Stimulated activated naive CD8-positive, alpha-beta T cell treated with anti-CD3 and anti-CD28 coated beads, Interleukin-15, amount 100 ng/mL, for 72 hours (primary cell): ENCODE measurements at regions not wholly inside any gene's neighbourhood (a gene's known extent, or its start where the extent isn't known, plus 50 kb on each side); places are given as distances from the start of the nearest gene placed in this dataset.
"Not testable (repeated sequence)": the region's sequence is repeated elsewhere in the genome, so short reads cannot be mapped to it uniquely, and the experiment has no call there.

Experiments used
- ATAC-seq: fragments of 150-1000 bp; cut with Tn5 transposase; 2 replicates; pipeline ENCODE4 v1.10.0; 2021; ENCODE audit warnings: mild to moderate bottlenecking, moderate library complexity
- DNase-seq, 2 donors: peaks; one replicate each; pipeline ENCODE4 v3.0.0; 2021 to 2022
- H3K27ac Mint-ChIP-seq, 2 donors: one replicate each; pipeline ENCODE4 v1.8.0; 2022; ENCODE audit warnings: mild to moderate bottlenecking in 2 of 2, mixed read lengths in 2 of 2, moderate library complexity in 2 of 2
- H3K27me3 Mint-ChIP-seq: one replicate; pipeline ENCODE4 v1.8.0; 2022; ENCODE audit warnings: mixed read lengths
- H3K4me1 Mint-ChIP-seq: one replicate; pipeline ENCODE4 v1.8.0; 2022; ENCODE audit warnings: mild to moderate bottlenecking, mixed read lengths
- H3K4me3 Mint-ChIP-seq, 2 donors: one replicate each; pipeline ENCODE4 v1.8.0; 2022; ENCODE audit warnings: mild to moderate bottlenecking in 2 of 2, mixed read lengths in 2 of 2, moderate library complexity in 1 of 2
- H3K9me3 Mint-ChIP-seq, 2 donors: one replicate each; pipeline ENCODE4 v1.8.0; 2022; ENCODE audit warnings: mixed read lengths in 2 of 2

DNA sequence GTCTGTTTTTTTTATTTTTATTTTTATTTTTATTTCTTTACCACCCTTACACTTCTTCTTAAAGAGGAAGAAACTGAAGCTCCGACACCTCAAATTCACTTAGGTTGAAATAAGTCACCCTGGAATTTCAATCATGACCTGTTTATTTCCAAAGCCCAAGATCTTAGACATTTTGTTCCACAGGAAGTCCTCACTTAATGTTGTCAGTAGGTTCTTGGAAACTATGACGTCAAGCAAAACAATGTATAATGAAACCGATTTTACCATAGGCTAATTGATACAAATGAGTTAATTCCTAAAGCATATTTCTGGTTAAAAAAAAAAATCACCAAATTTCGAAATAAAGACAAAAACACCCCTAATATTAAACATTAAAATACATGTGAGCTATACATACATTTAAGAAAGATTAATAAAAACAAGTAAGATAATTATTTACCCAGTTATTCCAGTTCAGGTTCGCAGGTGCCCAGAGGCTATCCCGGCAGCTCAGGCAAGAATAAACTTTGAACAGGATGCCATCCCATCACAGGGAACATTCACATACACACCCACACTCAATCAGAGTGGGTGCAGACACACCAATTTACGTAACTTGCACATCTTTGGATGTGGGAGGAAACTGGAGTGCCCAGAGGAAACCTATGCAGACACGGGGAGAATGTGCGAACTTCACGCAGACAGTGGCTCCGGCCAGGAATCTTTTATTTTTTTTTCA, 391.0 kb downstream of the RAP2B start:
- peak overlapping the region; percentile 25 to 48 for H3K27ac Mint-ChIP-seq
- H3K4me1 Mint-ChIP-seq, result peaks cover 4% of the 10 kb centered on the region
- DNase-seq, result no peak
- ATAC-seq, result no peak
- no peak overlapping the region for H3K4me3 Mint-ChIP-seq
- H3K9me3 Mint-ChIP-seq, result peaks cover 2% of the 10 kb centered on the region in 2 donors
- H3K27me3 Mint-ChIP-seq, result no peaks in the 10 kb centered on the region

DNA sequence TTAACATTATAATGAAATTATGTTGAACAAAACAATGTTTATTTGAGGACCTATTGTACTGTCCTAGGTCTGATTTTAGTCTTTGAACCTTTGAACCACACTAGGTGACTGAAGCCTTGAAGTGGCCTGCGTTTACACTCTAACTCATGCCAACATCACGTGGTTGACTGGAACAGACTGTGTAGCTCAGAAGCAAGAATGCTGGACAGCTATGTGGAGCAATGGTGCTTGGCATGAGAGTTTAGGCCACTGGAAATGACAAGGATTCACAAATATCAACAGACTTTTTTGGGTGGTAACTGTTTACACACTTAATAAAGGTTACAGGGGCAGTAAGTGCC, 391.5 kb downstream of the RAP2B start:
- no peak overlapping the region for H3K27ac Mint-ChIP-seq

DNA sequence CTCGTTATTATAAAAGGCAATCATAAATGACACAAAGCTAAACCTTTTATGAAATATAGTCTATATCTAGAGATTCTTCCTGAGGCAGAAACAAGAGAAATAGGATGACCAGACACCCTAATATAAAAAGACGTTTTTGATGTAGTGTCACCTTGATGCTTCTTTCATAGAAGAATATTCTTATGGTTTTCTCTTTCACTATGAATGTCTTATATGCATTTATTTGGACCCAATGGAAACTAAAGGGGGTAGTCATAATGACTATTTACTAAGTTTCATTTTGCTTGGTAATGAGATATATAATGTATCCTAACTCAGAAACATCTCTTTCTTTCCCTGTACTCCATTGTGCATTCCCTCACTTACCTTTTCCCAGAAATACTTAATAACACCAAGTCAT, 393.9 kb downstream of the RAP2B start:
- ATAC-seq (peak; percentile 40), DNase-seq (no peak)
- Mint-ChIP-seq H3K27me3 (no peaks in the 10 kb centered on the region), H3K9me3 (peaks cover 19 to 23% of the 10 kb centered on the region in 2 donors), H3K27ac (no peak overlapping the region), H3K4me3 (no peak overlapping the region), H3K4me1 (peaks cover 4% of the 10 kb centered on the region)

More for the DNA sequence above, 391.5 kb downstream of the RAP2B start:
- no peak overlapping the region for H3K4me3 Mint-ChIP-seq
- H3K9me3 Mint-ChIP-seq, result peaks cover 7 to 8% of the 10 kb centered on the region in 2 donors
- ATAC-seq (no peak), DNase-seq (no peak)
- H3K27me3 Mint-ChIP-seq, result no peaks in the 10 kb centered on the region
- H3K4me1 Mint-ChIP-seq, result peaks cover 4% of the 10 kb centered on the region

DNA sequence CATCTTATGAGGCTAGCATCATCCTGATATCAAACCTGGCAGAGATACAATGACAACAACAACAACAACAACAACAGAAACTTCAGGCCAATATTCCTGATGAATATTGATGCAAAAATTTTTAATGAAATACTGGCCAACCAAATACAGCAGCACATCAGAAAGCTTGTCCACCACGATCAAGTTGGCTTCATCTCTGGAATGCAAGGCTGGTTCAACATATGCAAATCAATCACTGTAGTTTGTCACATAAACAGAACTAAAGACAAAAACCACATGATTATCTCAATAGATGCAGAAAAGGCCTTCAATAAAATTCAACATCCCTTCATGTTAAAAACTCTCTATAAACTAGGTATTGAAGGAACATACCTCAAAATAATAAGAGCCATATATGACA, 397.3 kb downstream of the RAP2B start:
- not testable (repeated sequence) for DNase-seq, H3K4me1 Mint-ChIP-seq, H3K27me3 Mint-ChIP-seq, H3K27ac Mint-ChIP-seq, ATAC-seq, H3K4me3 Mint-ChIP-seq
- H3K9me3 Mint-ChIP-seq, result peaks cover 32 to 37% of the 10 kb centered on the region in 2 donors

DNA sequence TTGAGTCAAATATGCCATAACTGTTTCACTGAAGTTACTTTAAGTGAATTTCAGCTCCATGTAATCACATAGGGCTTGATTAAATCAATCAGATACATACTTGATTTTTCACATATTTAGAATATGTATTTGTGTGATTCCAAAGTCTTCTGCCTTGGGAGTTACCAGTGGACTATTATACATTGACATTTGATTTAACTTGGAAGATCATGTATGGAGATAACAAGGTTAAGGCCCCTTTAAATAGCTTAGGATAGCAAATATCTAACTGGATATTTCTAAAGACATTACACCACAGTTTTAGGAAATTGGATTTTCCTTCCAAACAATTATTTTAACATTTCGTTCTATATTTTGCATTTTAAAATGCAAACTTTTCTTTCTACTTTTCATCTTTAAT, 405.0 kb downstream of the RAP2B start:
- Mint-ChIP-seq H3K9me3 (peaks cover 22 to 32% of the 10 kb centered on the region in 2 donors), H3K27ac (no peak overlapping the region), H3K4me3 (no peak overlapping the region), H3K27me3 (no peaks in the 10 kb centered on the region), H3K4me1 (no peaks in the 10 kb centered on the region)
- DNase-seq (no peak), ATAC-seq (no peak)

DNA sequence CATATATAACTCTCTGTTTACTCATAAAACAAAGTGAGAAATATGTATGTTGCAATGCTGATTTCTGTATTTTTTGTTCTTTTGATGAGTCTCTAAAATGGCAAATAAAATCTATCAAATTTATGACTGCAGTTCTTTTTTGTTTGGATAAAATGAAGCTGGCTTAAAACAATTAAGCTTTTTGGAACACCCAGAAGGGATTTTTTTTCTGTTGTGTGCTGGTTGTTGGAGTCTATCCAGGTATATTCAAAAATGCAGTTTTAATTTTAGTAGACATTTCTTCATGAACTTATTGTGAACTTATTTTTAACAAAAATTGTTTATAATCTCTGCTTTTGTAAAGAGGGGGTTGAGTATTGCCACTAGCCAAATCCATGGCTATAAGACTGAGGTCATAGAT, 405.5 kb downstream of the RAP2B start:
- Mint-ChIP-seq H3K27me3 (no peaks in the 10 kb centered on the region), H3K4me1 (no peaks in the 10 kb centered on the region), H3K9me3 (peaks cover 22 to 30% of the 10 kb centered on the region in 2 donors), H3K27ac (no peak overlapping the region), H3K4me3 (no peak overlapping the region)
- DNase-seq (no peak), ATAC-seq (no peak)

DNA sequence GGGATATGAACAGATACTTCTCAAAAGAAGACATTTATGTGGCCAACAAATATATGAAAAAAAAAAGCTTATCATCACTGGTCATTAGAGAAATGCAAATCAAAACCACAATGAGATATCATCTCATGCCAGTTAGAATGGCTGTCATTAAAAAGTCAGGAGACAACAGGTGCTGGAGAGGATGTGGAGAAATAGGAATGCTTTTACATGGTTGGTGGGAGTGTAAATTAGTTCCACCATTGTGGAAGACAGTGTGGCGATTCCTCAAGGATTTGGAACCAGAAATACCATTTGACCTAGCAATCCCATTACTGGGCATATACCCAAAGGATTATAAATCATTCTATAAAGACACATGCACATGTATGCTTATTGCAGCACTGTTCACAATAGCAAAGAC, 408.5 kb downstream of the RAP2B start:
- H3K4me3 Mint-ChIP-seq, H3K4me1 Mint-ChIP-seq, ATAC-seq, H3K27me3 Mint-ChIP-seq, DNase-seq, H3K27ac Mint-ChIP-seq: not testable (repeated sequence)
- H3K9me3 Mint-ChIP-seq, result peaks cover 0 to 11% of the 10 kb centered on the region in 2 donors

DNA sequence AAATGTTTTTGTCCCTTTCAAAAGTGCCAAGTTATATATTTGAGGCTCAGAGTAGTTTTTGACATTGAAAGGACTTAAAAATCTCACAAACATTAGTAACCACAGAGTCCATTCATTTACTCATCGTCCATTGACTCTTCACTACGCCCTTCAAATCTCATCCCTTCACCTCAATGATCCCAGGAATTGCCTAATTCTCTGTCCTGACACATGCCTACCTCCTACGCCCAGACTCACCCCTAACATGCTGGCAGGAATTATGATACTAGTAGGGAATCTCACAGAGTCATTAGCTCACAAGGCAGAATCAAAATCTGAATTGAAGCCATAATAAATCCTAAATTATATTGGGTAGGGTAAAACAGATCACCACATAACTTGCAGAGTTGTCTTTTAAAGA, 410.1 kb downstream of the RAP2B start:
- DNase-seq, result no peak
- ATAC-seq, result no peak
- no peak overlapping the region for H3K4me3 Mint-ChIP-seq
- H3K27me3 Mint-ChIP-seq, result no peaks in the 10 kb centered on the region
- H3K27ac Mint-ChIP-seq, result no peak overlapping the region
- peaks cover 0 to 11% of the 10 kb centered on the region in 2 donors for H3K9me3 Mint-ChIP-seq
- H3K4me1 Mint-ChIP-seq, result peaks cover 6% of the 10 kb centered on the region

DNA sequence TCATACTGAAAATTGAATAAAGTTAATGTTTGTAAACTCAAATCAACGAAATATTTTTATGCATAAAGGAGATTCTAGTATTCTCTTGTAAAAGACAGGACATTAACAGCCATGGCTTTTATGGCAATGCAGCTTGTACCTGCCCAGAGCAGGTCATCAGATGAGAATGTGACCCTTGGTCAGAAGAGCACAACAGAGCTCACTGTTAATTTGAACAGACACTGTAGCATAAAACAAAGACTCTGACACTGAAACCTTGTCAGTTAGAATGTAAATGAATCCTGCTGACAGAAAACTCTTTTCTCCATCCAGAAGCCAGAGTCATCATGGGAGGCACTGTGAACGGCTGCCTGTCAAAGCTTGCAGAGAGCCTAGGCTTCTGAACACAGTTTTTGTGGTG, 410.6 kb downstream of the RAP2B start:
- peaks cover 0 to 11% of the 10 kb centered on the region in 2 donors for H3K9me3 Mint-ChIP-seq
- no peak overlapping the region for H3K4me3 Mint-ChIP-seq
- no peak overlapping the region for H3K27ac Mint-ChIP-seq
- no peak for DNase-seq
- no peaks in the 10 kb centered on the region for H3K27me3 Mint-ChIP-seq
- H3K4me1 Mint-ChIP-seq, result peaks cover 6% of the 10 kb centered on the region
- ATAC-seq, result no peak

DNA sequence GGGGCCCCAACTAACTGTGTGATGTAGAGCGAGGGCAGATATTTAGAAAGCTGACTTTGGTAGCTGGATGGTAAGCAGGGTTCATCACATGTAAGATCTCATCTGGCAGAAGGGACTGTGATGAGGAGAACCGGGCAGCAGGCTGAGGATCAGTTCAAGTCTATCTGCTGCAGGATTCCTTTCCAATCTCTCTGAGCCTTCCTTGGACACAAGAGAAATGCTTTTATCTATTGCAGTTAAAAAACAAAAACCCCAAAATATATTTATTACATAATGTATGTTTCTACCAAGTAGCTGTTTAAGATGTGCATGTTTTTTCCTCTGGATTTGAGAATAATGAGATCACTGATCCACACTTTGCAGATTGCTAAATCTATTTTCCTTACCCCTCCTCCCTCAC, 411.5 kb downstream of the RAP2B start:
- Mint-ChIP-seq H3K27ac (no peak overlapping the region), H3K27me3 (no peaks in the 10 kb centered on the region), H3K4me1 (peaks cover 6% of the 10 kb centered on the region), H3K9me3 (peaks cover 0 to 11% of the 10 kb centered on the region in 2 donors), H3K4me3 (no peak overlapping the region)
- ATAC-seq (no peak), DNase-seq (no peak)

DNA sequence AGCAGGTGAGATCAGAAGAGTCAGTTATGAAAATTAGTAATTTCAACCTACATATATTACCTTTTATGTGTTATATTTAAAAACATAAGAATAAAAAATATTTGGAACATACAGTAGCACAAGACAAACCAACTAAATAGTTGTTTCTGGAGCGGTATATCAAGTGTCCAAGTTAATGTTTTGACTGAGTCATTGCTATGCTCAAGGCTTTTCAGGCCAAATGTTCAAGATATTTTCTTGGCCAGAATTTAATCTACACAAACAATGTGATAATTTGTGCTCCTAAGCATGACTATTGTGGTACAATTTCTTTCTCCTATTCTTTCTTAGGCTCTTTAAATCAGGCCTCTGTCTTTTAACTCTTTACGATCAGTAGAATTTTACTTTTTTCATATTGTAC, 412.4 kb downstream of the RAP2B start:
- Mint-ChIP-seq H3K4me3 (no peak overlapping the region), H3K9me3 (peaks cover 0 to 8% of the 10 kb centered on the region in 2 donors), H3K27me3 (no peaks in the 10 kb centered on the region), H3K4me1 (peaks cover 6% of the 10 kb centered on the region), H3K27ac (no peak overlapping the region)
- ATAC-seq, result no peak
- DNase-seq, result no peak

DNA sequence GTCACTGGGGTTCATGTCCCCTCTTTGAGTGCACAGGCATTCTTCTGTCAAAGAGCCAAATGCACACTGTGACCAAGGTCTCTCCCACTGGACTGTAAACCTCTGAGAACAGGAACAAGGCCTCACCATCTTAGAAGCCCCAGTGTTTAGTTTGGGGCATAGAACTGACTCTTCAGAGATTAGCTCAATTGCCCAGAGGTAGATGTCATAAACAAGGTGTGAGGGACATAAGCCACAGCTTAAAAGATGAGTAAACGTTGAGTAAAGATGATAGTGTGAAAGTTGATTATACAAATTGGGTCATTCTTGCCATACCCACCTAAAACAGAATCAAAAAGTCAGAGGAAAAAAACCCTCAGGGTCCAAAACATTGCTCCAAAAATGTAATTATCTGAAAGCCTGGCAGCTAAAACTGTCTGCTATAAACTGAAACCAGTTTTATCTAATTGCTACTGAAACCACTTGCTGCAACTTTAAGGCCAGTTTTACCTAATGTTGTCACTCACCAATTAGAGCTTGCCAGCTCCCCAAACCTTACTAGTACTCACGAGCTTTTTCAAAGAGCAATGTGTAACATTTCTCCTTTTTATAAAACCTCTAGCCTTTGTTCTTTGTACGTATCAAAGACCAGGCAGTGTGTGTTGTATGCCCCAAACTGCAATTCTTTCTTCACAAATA, 415.2 kb downstream of the RAP2B start:
- no peak overlapping the region for H3K4me3 Mint-ChIP-seq
- ATAC-seq, result peak; percentile 76
- DNase-seq, result no peak
- H3K27me3 Mint-ChIP-seq, result no peaks in the 10 kb centered on the region
- peaks cover 6% of the 10 kb centered on the region for H3K4me1 Mint-ChIP-seq
- H3K27ac Mint-ChIP-seq, result peak overlapping the region in 1 of 2 donors; percentile 40
- H3K9me3 Mint-ChIP-seq, result no peaks in the 10 kb centered on the region

DNA sequence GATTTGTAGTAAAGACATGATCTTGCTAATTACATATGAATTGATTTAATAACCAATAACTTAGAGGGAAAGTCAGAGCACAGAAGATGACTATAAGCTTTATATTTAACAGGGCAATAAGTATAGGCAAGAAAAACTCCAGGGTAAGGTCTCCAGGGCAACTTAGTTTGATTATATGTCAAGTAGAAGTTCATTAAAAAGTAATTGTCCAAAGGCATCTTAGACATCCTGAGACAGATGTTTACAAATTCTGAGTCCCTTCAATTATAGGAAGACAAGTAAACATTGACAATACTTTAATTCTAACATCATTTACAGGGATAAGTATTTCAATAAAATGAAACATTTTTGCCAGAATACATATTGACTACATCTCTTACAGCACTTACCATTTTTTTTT, 416.0 kb downstream of the RAP2B start:
- Mint-ChIP-seq H3K27me3 (no peaks in the 10 kb centered on the region), H3K4me1 (peaks cover 6% of the 10 kb centered on the region), H3K9me3 (peaks cover 0 to 4% of the 10 kb centered on the region in 2 donors), H3K4me3 (no peak overlapping the region), H3K27ac (no peak overlapping the region)
- DNase-seq (no peak), ATAC-seq (no peak)

DNA sequence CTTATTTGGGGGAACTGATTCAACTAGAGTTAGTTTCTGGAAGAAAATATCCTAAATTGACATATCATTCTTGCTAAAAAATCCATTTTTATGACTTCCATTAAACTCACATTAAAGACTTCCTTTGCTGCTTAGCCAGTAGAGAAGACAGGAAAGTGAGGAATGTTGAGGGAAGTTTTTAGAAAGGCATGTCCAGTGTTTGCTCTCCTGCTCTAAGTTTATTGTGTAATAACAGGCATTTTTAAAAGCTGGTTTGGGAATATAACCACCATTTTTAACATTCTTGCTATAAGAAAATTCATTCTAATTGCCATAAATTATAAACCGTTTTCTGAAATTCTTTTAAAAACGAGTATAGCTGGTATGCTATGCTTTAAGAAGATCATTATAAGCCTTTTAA, 428.0 kb downstream of the RAP2B start:
- DNase-seq, result no peak
- no peak overlapping the region for H3K27ac Mint-ChIP-seq
- ATAC-seq, result no peak
- peaks cover 9 to 11% of the 10 kb centered on the region in 2 donors for H3K9me3 Mint-ChIP-seq
- H3K4me1 Mint-ChIP-seq, result no peaks in the 10 kb centered on the region
- H3K27me3 Mint-ChIP-seq, result no peaks in the 10 kb centered on the region
- H3K4me3 Mint-ChIP-seq, result no peak overlapping the region

DNA sequence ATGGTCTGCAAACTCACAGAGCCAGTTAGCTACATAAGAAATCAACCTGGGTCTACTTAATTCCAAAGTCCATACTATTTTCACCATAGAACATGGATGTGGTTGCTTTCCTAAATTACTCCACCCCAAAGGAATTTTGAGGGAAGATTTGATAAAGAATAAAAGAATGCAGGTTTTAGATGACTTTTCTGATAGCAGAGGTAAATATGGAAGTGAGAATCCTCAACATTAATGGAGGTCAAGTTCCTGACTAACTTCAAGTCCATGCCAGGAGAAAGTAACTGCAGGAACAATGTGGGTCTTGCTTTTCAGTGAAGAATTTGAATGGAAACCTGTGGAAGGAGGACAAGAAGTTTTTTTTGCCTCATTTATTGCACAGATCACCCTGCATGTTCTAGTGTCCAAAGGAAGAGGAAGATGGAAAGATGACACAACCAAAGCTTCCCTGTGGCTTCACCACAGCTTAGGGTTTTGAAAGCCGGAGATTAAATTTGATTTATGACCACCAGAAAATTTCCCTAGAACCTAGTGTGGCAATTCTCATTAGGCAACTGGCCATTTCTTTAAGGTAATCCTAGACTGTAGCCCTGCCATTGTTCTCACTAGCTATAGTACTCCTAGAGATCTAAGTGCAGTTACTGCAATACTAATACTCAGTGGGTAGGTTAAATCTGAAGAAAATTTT, 429.7 kb downstream of the RAP2B start:
- Mint-ChIP-seq H3K4me1 (no peaks in the 10 kb centered on the region), H3K27ac (no peak overlapping the region), H3K4me3 (no peak overlapping the region), H3K27me3 (no peaks in the 10 kb centered on the region), H3K9me3 (peaks cover 4 to 6% of the 10 kb centered on the region in 2 donors)
- no peak for ATAC-seq
- DNase-seq, result no peak

DNA sequence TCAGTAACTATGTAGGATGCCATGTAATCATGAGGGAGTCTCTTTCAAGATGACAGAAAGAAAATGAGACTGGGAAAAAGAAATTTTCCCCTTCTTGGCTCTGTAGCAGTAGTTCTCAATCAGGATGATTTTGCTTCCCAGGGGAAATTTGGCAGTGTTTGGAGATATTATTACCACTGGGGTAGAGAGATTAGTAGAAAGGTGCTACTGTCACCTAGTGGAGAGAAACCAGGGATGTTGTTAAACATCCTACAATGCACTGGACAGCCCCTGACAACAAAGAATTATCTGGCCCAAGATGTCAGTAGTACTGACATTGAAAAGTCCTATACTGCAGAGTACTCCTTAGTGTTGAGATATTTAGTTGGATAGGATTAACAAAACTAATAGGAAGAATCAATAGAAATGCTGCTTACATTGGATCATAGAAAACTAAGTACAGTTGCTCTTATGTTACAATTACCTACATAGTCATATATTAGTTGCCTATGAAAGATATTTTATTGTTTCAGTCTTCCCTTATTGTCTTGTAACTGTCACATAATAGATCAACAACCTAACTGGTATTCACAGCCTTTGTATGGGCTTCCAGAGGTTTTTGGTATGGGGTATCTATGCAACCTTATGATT, 433.3 kb downstream of the RAP2B start:
- Mint-ChIP-seq H3K27ac (peak overlapping the region in 1 of 2 donors; percentile 67), H3K4me1 (no peaks in the 10 kb centered on the region), H3K4me3 (no peak overlapping the region), H3K9me3 (no peaks in the 10 kb centered on the region), H3K27me3 (no peaks in the 10 kb centered on the region)
- ATAC-seq (peak; percentile 63), DNase-seq (no peak)
